Peyer's patch (tissue), 4 donors: ENCODE measurements at regions not wholly inside any gene's neighbourhood (a gene's known extent, or its start where the extent isn't known, plus 50 kb on each side); places are given as distances from the start of the nearest gene placed in this dataset.

Experiments used
- CTCF ChIP-seq, 6 experiments: fragments of 450-650 bp in 4 of 6; fragments of 200-600 bp in 2 of 6; sonication (generic) in 1 of 6; IDR thresholded peaks; one replicate each; pipeline ENCODE4 v1.5.1; 2017 to 2019; ENCODE audit warnings: antibody characterized with exemption in 6 of 6, mild to moderate bottlenecking in 3 of 6, moderate library complexity in 1 of 6
- POLR2A ChIP-seq, 2 donors: fragments of 450-650 bp; IDR thresholded peaks; one replicate each; pipeline ENCODE4 v1.5.1; 2017; ENCODE audit warnings: antibody characterized with exemption in 2 of 2, mild to moderate bottlenecking in 2 of 2, moderate library complexity in 2 of 2

GRCh38 chr7:7108931-7109330 is 73.4 kb upstream of the C1GALT1 start:
- TF ChIP-seq POLR2A (IDR thresholded peaks at IDR 0.05) (no peak), CTCF (IDR thresholded peaks at IDR 0.05) (no peak)
